Stimulated activated memory B cell treated with anti-CD40 and anti-IgM and Interleukin-4, amounts not matched to agents 10 μg/mL and 1 μg/mL and 100 μg/mL, for 72 hours (primary cell): ENCODE measurements at regions not wholly inside any gene's neighbourhood (a gene's known extent, or its start where the extent isn't known, plus 50 kb on each side); places are given as distances from the start of the nearest gene placed in this dataset.
"Not testable (repeated sequence)": the region's sequence is repeated elsewhere in the genome, so short reads cannot be mapped to it uniquely, and the experiment has no call there.

Source experiments
- ATAC-seq: fragments of 150-1000 bp; cut with Tn5 transposase; 2 replicates; pipeline ENCODE4 v1.10.0; 2021
- H3K27ac Mint-ChIP-seq: one replicate; pipeline ENCODE4 v1.8.0; 2022; ENCODE audit warnings: mild to moderate bottlenecking, mixed read lengths
- H3K27me3 Mint-ChIP-seq: one replicate; pipeline ENCODE4 v1.8.0; 2022; ENCODE audit warnings: mixed read lengths
- H3K36me3 Mint-ChIP-seq: one replicate; pipeline ENCODE4 v1.8.0; 2022; ENCODE audit warnings: mixed read lengths
- H3K4me1 Mint-ChIP-seq: one replicate; pipeline ENCODE4 v1.8.0; 2022; ENCODE audit warnings: mixed read lengths
- H3K4me3 Mint-ChIP-seq: one replicate; pipeline ENCODE4 v1.8.0; 2022; ENCODE audit warnings: mild to moderate bottlenecking, moderate library complexity, mixed read lengths
- H3K9me3 Mint-ChIP-seq: one replicate; pipeline ENCODE4 v1.8.0; 2022; ENCODE audit warnings: mixed read lengths

DNA sequence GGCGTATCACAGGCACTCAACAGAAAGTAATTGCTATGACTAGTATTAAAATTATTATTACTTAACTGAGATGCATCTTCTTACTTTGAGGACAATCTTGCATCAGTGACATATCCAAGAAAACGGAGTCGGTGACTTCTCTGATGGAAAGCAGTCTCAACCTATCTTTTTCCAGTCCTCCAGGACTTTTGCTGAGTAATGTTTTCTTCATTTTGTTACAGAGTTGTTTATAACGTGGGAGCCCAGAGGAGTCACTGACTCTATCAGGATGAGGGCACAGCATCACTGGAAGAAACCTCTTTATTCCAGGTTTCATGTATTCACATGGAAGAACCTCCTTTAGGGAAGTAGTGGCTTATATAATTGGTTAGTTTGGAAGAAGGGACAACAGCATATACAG lies 51.5 kb upstream of the MELK start:
- ATAC-seq: no peak

DNA sequence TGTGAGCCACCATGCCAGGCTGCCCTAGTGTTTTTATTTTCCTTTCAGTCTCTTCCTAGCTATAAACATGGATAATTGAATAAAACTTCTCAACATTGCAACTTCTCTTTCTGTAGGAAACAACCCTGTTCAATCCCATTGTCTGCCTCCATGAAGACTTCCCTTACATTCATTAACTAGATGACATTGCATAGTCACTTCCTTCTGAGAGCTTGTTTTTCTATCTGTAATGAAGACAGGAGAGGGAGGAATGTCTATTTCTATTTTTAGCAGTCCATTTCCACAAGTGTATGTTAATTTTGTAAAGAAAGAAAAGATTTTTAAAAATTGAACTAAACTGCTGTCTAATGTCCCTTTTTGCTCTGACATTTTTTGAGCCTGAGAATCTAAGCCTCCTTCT lies 55.6 kb upstream of the MELK start:
- peaks cover 25% of the 10 kb centered on the region for H3K27me3 Mint-ChIP-seq
- no peaks in the 10 kb centered on the region for H3K9me3 Mint-ChIP-seq
- ATAC-seq: no peak
- H3K4me3 Mint-ChIP-seq: no peak overlapping the region
- H3K27ac Mint-ChIP-seq: no peak overlapping the region
- H3K36me3 Mint-ChIP-seq: no peaks in the 10 kb centered on the region
- no peaks in the 10 kb centered on the region for H3K4me1 Mint-ChIP-seq

More for the DNA sequence above, 51.5 kb upstream of the MELK start:
- Mint-ChIP-seq H3K27ac (no peak overlapping the region), H3K36me3 (no peaks in the 10 kb centered on the region), H3K4me3 (no peak overlapping the region), H3K9me3 (no peaks in the 10 kb centered on the region), H3K27me3 (peaks cover 38% of the 10 kb centered on the region), H3K4me1 (no peaks in the 10 kb centered on the region)

DNA sequence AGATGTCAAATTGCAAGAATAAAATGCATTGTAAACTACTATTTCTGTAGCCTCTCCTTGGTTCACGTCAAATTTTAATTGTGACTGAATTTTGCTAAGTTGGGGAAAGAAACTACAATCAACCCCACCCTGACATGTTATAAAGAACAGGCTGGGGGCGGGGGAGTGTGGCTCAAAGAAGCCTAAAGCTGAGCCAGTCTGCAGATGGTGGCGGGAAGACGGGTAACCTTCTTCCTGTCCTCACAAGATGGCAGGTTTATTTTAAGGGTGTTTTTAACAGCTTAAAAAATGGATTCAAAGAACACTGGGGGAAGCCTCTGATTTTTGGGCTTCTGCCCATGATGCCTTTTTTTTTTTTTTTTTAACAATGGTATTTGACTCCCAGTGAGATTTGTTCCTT lies 68.5 kb upstream of the MELK start:
- H3K27ac Mint-ChIP-seq: no peak overlapping the region
- no peak overlapping the region for H3K4me3 Mint-ChIP-seq
- peaks cover 17% of the 10 kb centered on the region for H3K4me1 Mint-ChIP-seq
- no peaks in the 10 kb centered on the region for H3K36me3 Mint-ChIP-seq
- H3K9me3 Mint-ChIP-seq: no peaks in the 10 kb centered on the region
- ATAC-seq: no peak
- H3K27me3 Mint-ChIP-seq: no peaks in the 10 kb centered on the region

DNA sequence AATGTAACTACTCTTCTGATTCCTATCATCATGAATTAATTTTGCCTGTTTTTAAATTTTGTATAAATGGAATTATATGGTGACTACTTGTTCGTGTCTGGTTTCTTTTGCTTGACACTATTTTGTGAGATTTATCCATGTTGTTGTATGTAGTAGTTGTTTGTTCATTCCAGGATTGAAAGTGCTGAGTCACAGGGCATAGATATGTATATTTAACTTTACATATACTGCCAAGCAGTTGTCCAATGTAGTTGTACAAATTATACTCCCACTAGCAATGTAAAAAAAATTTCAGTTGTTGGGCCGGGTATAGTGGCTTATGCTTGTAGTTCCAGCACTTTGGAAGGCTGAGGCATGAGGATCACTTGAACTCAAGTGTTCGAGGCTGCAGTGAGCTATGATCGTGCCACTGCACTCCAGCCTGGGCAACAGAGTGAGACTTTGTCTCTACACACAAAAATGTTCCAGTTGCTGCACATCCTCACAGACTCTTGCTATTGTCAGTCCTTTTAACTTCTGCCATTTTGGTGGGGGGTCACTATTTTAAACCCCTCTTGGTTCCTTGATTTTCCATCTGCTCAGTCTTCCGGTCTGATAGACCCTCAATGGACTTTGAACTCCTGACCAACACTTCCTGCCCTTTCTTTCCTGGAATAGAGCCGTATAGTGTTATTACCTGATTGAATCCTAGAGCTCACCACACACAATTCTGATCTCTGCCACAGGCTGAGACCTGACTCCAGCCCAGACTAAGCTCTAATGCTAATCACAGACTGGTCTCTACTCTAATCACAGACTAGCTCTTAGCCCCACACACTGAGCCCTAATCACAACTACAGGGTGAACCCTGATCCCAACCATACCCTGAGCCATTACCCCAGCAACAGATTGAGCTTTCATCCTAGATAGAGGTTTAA lies 69.3 kb upstream of the MELK start:
- H3K36me3 Mint-ChIP-seq: no peaks in the 10 kb centered on the region
- no peak overlapping the region for H3K4me3 Mint-ChIP-seq
- no peaks in the 10 kb centered on the region for H3K27me3 Mint-ChIP-seq
- ATAC-seq: no peak
- H3K4me1 Mint-ChIP-seq: peaks cover 17% of the 10 kb centered on the region
- H3K9me3 Mint-ChIP-seq: no peaks in the 10 kb centered on the region
- no peak overlapping the region for H3K27ac Mint-ChIP-seq

- H3K9me3 Mint-ChIP-seq: no peaks in the 10 kb centered on the region
- no peaks in the 10 kb centered on the region for H3K27me3 Mint-ChIP-seq
- no peaks in the 10 kb centered on the region for H3K36me3 Mint-ChIP-seq
- no peak overlapping the region for H3K27ac Mint-ChIP-seq
- H3K4me3 Mint-ChIP-seq: no peak overlapping the region
- peaks cover 17% of the 10 kb centered on the region for H3K4me1 Mint-ChIP-seq
- ATAC-seq: no peak
These were observed 71.0 kb upstream of the MELK start for GRCh38 chr9:36501727-36502126.

DNA sequence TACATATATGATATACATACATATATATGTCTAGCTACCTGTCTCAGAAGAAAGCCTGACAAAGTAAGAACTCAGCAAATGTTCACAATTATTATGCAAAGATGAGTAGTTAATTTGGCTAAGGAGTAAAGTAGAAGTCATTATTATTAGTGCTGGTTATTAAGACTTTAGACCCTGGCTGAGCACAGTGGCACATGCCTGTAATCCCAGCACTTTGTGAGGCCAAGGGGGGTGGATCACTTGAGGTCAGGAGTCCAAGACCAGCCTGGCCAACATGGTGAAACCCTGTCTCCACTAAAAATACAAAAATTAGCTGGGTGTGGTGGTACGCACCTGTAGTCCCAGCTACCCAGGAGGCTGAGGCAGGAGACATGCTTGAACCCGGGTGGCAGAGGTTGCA lies 71.8 kb upstream of the MELK start:
- ATAC-seq, H3K27me3 Mint-ChIP-seq, H3K9me3 Mint-ChIP-seq, H3K36me3 Mint-ChIP-seq, H3K27ac Mint-ChIP-seq: not testable (repeated sequence)
- peaks cover 17% of the 10 kb centered on the region for H3K4me1 Mint-ChIP-seq
- peak overlapping the region; percentile 21 for H3K4me3 Mint-ChIP-seq

DNA sequence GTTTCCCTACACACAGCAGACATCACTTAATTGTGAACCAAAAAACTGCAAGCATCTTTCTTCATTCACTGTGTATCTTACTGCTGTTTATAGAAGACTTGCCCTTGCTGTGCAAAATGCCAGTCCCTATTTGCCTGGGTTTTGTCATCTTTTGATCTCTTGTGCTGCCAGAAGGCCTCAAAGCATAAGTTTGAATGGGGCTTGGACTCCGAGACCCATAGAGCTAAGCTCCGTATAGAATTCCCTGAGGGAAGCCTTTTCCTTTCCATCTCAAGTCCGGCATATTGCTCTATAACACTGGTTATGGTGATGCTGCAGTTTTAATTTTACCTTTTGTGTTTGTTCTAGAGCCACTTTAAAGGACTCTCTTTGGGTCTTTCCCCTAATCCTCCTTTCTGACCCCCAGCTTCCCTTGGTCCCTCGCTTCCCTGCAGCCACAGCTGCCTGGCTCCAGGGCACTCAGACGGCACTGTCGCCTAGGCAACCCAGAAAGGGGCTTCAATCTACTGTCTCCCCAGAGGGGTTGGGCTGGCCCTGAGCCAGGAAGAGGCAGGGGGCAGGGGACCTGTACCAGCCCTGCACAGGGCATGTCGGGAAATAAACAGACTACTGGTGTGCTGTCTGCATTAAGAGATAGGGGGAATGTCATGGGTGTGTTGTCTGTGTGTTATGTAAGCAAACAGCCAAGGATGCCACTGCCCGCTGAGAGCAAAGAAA lies 73.4 kb upstream of the MELK start:
- Mint-ChIP-seq H3K36me3 (no peaks in the 10 kb centered on the region), H3K27me3 (no peaks in the 10 kb centered on the region), H3K4me1 (peaks cover 24% of the 10 kb centered on the region), H3K27ac (no peak overlapping the region), H3K4me3 (no peak overlapping the region), H3K9me3 (no peaks in the 10 kb centered on the region)
- ATAC-seq: peak; percentile 24

DNA sequence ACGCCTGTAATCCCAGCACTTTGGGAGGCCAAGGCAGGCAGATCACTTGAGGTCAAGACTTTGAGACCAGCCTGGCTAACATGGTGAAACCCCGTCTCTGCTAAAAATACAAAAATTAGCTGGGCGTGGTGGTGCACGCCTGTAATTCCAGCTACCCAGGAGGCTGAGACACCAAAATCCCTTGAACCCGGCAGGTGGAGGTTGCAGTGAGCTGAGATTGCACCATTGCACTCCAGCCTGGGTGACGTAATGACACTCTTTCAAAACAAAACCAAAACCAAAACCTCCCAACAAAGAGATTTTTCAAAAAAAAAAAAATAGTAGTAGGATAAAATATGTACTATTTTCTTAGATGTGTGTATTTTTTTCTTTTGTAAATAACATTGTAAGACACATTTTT lies 79.1 kb upstream of the MELK start:
- Mint-ChIP-seq H3K27ac (peak overlapping the region; percentile 60), H3K4me1 (peaks cover 37% of the 10 kb centered on the region), H3K4me3 (peak overlapping the region; percentile 66)
- H3K27me3 Mint-ChIP-seq, ATAC-seq, H3K9me3 Mint-ChIP-seq, H3K36me3 Mint-ChIP-seq: not testable (repeated sequence)

- Mint-ChIP-seq H3K4me3 (no peak overlapping the region), H3K27me3 (no peaks in the 10 kb centered on the region), H3K27ac (peak overlapping the region; percentile 60), H3K9me3 (no peaks in the 10 kb centered on the region), H3K36me3 (no peaks in the 10 kb centered on the region), H3K4me1 (peaks cover 42% of the 10 kb centered on the region)
- no peak for ATAC-seq
These were observed 79.8 kb upstream of the MELK start for GRCh38 chr9:36492865-36493264.

DNA sequence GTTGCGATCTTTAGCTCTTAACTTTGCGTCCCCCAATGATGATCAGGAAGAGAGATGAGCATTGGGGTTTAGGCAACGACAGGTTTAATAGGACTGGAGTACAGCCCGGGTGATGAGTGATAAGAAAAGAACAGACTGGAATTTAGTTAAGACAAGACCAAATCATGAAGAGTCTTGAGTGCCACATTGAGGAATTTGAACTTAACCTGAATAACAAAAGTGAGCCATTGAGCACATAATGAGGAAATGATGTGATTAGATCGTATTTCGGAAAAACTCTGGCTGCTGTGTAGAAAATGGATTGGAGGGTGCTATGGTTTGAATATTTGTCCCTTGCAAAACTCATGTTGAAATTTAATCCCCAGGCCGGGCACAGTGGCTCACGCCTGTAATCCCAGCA lies 83.2 kb upstream of the MELK start:
- Mint-ChIP-seq H3K27me3 (no peaks in the 10 kb centered on the region), H3K27ac (peak overlapping the region; percentile 98), H3K36me3 (no peaks in the 10 kb centered on the region), H3K9me3 (no peaks in the 10 kb centered on the region), H3K4me1 (peaks cover 59% of the 10 kb centered on the region), H3K4me3 (no peak overlapping the region)
- ATAC-seq: no peak

DNA sequence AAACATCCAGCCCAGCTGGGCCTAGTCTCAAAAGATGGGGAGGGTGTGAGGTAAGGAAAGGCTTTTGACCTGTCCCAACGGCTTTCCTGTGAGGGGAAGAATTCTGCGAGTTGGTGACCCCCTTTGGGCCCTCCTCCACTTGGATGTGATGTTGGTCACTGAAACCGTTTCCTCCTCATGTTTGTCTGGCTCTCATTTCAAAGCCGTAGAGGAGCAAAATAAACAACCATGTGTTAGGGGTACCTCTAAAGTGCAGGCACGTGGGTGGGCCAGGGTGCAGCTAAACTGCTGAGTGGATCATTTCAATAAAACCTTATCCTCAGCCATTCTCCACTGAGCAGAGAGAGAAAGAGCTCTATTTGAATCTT lies 84.3 kb upstream of the MELK start:
- H3K9me3 Mint-ChIP-seq: no peaks in the 10 kb centered on the region
- no peaks in the 10 kb centered on the region for H3K36me3 Mint-ChIP-seq
- no peaks in the 10 kb centered on the region for H3K27me3 Mint-ChIP-seq
- no peak for ATAC-seq
- peaks cover 58% of the 10 kb centered on the region for H3K4me1 Mint-ChIP-seq
- peak overlapping the region; percentile 98 for H3K27ac Mint-ChIP-seq
- H3K4me3 Mint-ChIP-seq: peak overlapping the region; percentile 96

- no peaks in the 10 kb centered on the region for H3K9me3 Mint-ChIP-seq
- peak; percentile 98 for ATAC-seq
- H3K4me1 Mint-ChIP-seq: peaks cover 55% of the 10 kb centered on the region
These were observed 85.0 kb upstream of the MELK start for GRCh38 chr9:36487482-36488388.

GRCh38 chr9:36486933-36487481 lies 85.7 kb upstream of the MELK start:
- Mint-ChIP-seq H3K4me3 (peak overlapping the region; percentile 83), H3K9me3 (no peaks in the 10 kb centered on the region), H3K27ac (peak overlapping the region; percentile 62), H3K36me3 (no peaks in the 10 kb centered on the region), H3K4me1 (peaks cover 50% of the 10 kb centered on the region), H3K27me3 (no peaks in the 10 kb centered on the region)
- ATAC-seq: peak; percentile 72

More at GRCh38 chr9:36487482-36488388, 85.0 kb upstream of the MELK start:
- Mint-ChIP-seq H3K27ac (peak overlapping the region; percentile 98), H3K36me3 (no peaks in the 10 kb centered on the region), H3K4me3 (peak overlapping the region; percentile 96), H3K27me3 (no peaks in the 10 kb centered on the region)

GRCh38 chr9:36486329-36486932 lies 86.3 kb upstream of the MELK start:
- peak overlapping the region; percentile 62 for H3K27ac Mint-ChIP-seq
- H3K4me1 Mint-ChIP-seq: peaks cover 56% of the 10 kb centered on the region
- H3K36me3 Mint-ChIP-seq: no peaks in the 10 kb centered on the region
- ATAC-seq: no peak
- H3K9me3 Mint-ChIP-seq: no peaks in the 10 kb centered on the region
- H3K4me3 Mint-ChIP-seq: peak overlapping the region; percentile 83
- H3K27me3 Mint-ChIP-seq: no peaks in the 10 kb centered on the region
